ENCODE measurements at regions not wholly inside any gene's neighbourhood (a gene's known extent, or its start where the extent isn't known, plus 50 kb on each side); places are given as distances from the start of the nearest gene placed in this dataset.

DNA sequence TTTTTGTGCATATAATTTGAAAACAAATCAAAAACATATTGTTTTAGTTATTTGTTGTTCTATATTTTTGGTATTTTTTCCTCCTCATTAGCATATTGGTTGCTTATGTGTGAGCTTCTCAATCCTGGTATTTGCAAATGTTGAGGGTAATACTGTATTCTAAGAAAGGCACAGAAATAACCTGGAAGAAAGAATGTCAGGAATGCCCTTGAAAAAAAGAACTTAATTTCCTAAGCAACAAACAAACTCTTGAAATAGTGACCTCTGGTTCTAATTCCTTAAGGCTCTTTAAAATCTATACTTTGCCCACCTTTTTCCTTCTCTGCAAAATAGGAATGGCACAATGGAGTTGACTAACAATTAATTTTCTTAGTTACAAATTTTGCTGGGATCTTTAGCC is 117.5 kb downstream of the HMHB1 start:
- TF ChIP-seq POLR2A (IDR thresholded peaks at IDR 0.05): no peak
- TF ChIP-seq, protein P1, sequence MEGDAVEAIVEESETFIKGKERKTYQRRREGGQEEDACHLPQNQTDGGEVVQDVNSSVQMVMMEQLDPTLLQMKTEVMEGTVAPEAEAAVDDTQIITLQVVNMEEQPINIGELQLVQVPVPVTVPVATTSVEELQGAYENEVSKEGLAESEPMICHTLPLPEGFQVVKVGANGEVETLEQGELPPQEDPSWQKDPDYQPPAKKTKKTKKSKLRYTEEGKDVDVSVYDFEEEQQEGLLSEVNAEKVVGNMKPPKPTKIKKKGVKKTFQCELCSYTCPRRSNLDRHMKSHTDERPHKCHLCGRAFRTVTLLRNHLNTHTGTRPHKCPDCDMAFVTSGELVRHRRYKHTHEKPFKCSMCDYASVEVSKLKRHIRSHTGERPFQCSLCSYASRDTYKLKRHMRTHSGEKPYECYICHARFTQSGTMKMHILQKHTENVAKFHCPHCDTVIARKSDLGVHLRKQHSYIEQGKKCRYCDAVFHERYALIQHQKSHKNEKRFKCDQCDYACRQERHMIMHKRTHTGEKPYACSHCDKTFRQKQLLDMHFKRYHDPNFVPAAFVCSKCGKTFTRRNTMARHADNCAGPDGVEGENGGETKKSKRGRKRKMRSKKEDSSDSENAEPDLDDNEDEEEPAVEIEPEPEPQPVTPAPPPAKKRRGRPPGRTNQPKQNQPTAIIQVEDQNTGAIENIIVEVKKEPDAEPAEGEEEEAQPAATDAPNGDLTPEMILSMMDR (IDR thresholded peaks at IDR 0.05): no peak
- Histone ChIP-seq H3K27me3 (no peaks in the 10 kb centered on the region), H3K4me3 (no peak overlapping the region), H3K36me3 (replicated peaks in 1 of 2) (no peaks in the 10 kb centered on the region), H3K9me3 (replicated peaks in 1 of 3) (no peaks in the 10 kb centered on the region), H3K4me1 (replicated peaks in 1 of 2) (no peaks in the 10 kb centered on the region), H3K27ac (no peak overlapping the region)
- intact Hi-C loops (cut with DNase I): no loop called here
- DNase-seq: no peak

DNA sequence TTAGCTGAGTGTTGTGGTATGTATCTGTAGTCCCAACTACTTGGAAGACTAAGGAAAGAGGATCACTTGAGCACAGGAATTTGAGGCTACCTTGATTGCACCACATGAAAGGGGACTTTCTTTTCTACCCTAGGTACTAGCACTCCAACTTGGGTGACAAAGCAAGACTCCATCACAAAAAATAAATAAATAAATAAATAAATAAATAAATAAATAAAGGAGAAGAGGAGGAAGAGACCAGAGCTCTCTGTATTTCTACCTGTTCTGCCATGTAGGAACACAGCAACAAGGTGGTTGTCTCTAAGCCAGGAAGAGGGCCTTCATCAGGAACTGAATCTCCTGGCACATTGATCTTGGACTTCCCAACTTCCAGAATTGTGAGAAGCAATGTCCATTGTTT is 118.6 kb downstream of the HMHB1 start:
- no peaks in the 10 kb centered on the region for H3K36me3 ChIP-seq (replicated peaks in 1 of 2)
- no peaks in the 10 kb centered on the region for H3K9me3 ChIP-seq (replicated peaks in 1 of 3)
- intact Hi-C loops (cut with DNase I): no loop called here
- no peak overlapping the region for H3K4me3 ChIP-seq
- TF ChIP-seq, protein P1 (IDR thresholded peaks at IDR 0.05): no peak
- no peak for TF ChIP-seq POLR2A (IDR thresholded peaks at IDR 0.05)
- no peak overlapping the region for H3K27ac ChIP-seq
- no peak for DNase-seq
- H3K4me1 ChIP-seq (replicated peaks in 1 of 2): no peaks in the 10 kb centered on the region
- no peaks in the 10 kb centered on the region for H3K27me3 ChIP-seq

DNA sequence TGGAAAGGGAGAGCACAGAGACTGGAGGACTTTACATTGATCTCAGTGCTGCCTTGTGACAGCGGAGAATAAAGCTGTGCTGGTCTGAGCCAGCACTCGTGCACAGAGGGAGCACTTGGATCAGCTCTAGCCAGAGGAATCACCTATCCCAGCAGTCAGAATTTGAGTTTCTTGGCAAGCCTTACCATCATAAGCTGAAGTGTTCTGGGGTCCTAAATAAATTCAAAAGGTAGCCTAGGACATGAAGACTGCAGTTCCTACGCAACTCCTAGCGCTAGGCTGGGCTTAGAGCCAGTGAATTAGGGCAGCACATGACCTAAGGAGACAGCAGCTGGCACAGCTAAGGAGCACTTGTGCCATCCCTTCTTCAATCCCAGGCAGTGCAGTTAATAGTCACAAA is 119.5 kb downstream of the HMHB1 start:
- no peak overlapping the region for H3K4me3 ChIP-seq
- H3K27me3 ChIP-seq: no peaks in the 10 kb centered on the region
- no peak for DNase-seq
- H3K36me3 ChIP-seq (replicated peaks in 1 of 2): no peaks in the 10 kb centered on the region
- no peaks in the 10 kb centered on the region for H3K9me3 ChIP-seq (replicated peaks in 1 of 3)
- H3K4me1 ChIP-seq (replicated peaks in 1 of 2): no peaks in the 10 kb centered on the region
- H3K27ac ChIP-seq: no peak overlapping the region
- TF ChIP-seq, protein P1 (IDR thresholded peaks at IDR 0.05): no peak
- no peak for TF ChIP-seq POLR2A (IDR thresholded peaks at IDR 0.05)
- intact Hi-C loops (cut with DNase I): no loop called here
- WGBS, 4 donors: 82 to 86% (median 83%) methylated on average over 4 of the region's 4 CpGs

DNA sequence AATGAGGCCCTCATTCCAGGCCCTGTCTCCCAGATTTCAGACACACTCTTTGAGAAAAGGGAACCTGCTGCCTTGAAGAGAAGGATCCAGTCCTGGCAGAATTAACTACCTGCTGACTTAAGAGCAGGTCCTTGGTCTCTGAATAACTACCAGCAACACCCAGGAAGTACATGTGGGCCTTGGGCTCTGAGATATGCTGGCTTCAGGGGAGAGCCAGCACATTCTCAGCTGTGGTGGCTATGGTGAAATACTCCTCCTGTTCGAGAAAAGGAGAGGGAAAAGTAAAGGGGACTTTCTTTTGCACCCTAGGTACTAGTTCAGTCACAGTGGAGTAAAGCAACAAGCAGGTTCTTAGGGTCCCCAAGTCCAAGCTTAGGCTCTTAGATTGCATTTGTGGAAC is 120.0 kb downstream of the HMHB1 start:
- DNase-seq: no peak
- Histone ChIP-seq H3K27me3 (no peaks in the 10 kb centered on the region), H3K27ac (no peak overlapping the region), H3K36me3 (replicated peaks in 1 of 2) (no peaks in the 10 kb centered on the region), H3K4me1 (replicated peaks in 1 of 2) (no peaks in the 10 kb centered on the region), H3K9me3 (replicated peaks in 1 of 3) (no peaks in the 10 kb centered on the region), H3K4me3 (no peak overlapping the region)
- WGBS, 4 donors: 71 to 89% (median 84%) methylated on average over 1 of the region's 1 CpG
- intact Hi-C loops (cut with DNase I): no loop called here
- TF ChIP-seq, protein P1 (IDR thresholded peaks at IDR 0.05): no peak
- no peak for TF ChIP-seq POLR2A (IDR thresholded peaks at IDR 0.05)
